Muscle layer of duodenum (tissue), 2 donors: ENCODE measurements at regions not wholly inside any gene's neighbourhood (a gene's known extent, or its start where the extent isn't known, plus 50 kb on each side); places are given as distances from the start of the nearest gene placed in this dataset.

Source experiments
- H3K27ac ChIP-seq: one replicate; pipeline ENCODE4 v1.7.0; 2013; ENCODE audit warnings: mild to moderate bottlenecking, low read length
- H3K27me3 ChIP-seq: one replicate; pipeline ENCODE4 v1.7.0; 2013; ENCODE audit warnings: low read depth, mild to moderate bottlenecking, control low read depth, low read length
- H3K36me3 ChIP-seq, 2 donors: one replicate each; pipeline ENCODE4 v1.7.0; 2013; ENCODE audit warnings: low read length in 2 of 2, control low read depth in 1 of 2, mild to moderate bottlenecking in 1 of 2; ENCODE audit not compliant: insufficient read depth in 2 of 2, control insufficient read depth in 1 of 2
- H3K4me1 ChIP-seq, 2 donors: one replicate each; pipeline ENCODE4 v1.7.0; 2013; ENCODE audit warnings: low read length in 2 of 2, mild to moderate bottlenecking in 2 of 2, control low read depth in 1 of 2, moderate library complexity in 1 of 2; ENCODE audit not compliant: insufficient read depth in 2 of 2, control insufficient read depth in 1 of 2
- H3K4me3 ChIP-seq, 2 donors: one replicate each; pipeline ENCODE4 v1.7.0; 2013; ENCODE audit warnings: low read length in 2 of 2, low read depth in 1 of 2, mild to moderate bottlenecking in 1 of 2
- H3K9me3 ChIP-seq, 2 donors: one replicate each; pipeline ENCODE4 v1.7.0; 2013; ENCODE audit warnings: low read length in 2 of 2, control low read depth in 1 of 2, mild to moderate bottlenecking in 1 of 2; ENCODE audit not compliant: control insufficient read depth in 1 of 2
- donor health status: healthy.

GRCh38 chr13:72163678-72164077 lies 296.7 kb upstream of the DACH1 start:
- Histone ChIP-seq H3K9me3 (no peaks in the 10 kb centered on the region), H3K27me3 (no peaks in the 10 kb centered on the region), H3K36me3 (no peaks in the 10 kb centered on the region), H3K27ac (no peak overlapping the region), H3K4me1 (no peaks in the 10 kb centered on the region), H3K4me3 (no peak overlapping the region)

GRCh38 chr13:72160977-72161376 lies 294.0 kb upstream of the DACH1 start:
- H3K9me3 ChIP-seq, result no peaks in the 10 kb centered on the region
- no peak overlapping the region for H3K27ac ChIP-seq
- no peaks in the 10 kb centered on the region for H3K27me3 ChIP-seq
- no peaks in the 10 kb centered on the region for H3K36me3 ChIP-seq
- H3K4me3 ChIP-seq, result no peak overlapping the region
- no peaks in the 10 kb centered on the region for H3K4me1 ChIP-seq

- Histone ChIP-seq H3K27ac (no peak overlapping the region), H3K27me3 (no peaks in the 10 kb centered on the region), H3K36me3 (no peaks in the 10 kb centered on the region), H3K9me3 (no peaks in the 10 kb centered on the region), H3K4me3 (no peak overlapping the region), H3K4me1 (no peaks in the 10 kb centered on the region)
These were observed 289.8 kb upstream of the DACH1 start for GRCh38 chr13:72156760-72157159.

- no peaks in the 10 kb centered on the region for H3K36me3 ChIP-seq
- H3K4me1 ChIP-seq, result no peaks in the 10 kb centered on the region
- H3K27me3 ChIP-seq, result no peaks in the 10 kb centered on the region
- H3K4me3 ChIP-seq, result no peak overlapping the region
- H3K9me3 ChIP-seq, result no peaks in the 10 kb centered on the region
- H3K27ac ChIP-seq, result no peak overlapping the region
These were observed 286.3 kb upstream of the DACH1 start for GRCh38 chr13:72153272-72153671.

GRCh38 chr13:72151241-72151640 lies 284.2 kb upstream of the DACH1 start:
- Histone ChIP-seq H3K27ac (no peak overlapping the region), H3K4me1 (no peaks in the 10 kb centered on the region), H3K4me3 (no peak overlapping the region), H3K36me3 (no peaks in the 10 kb centered on the region), H3K9me3 (no peaks in the 10 kb centered on the region), H3K27me3 (no peaks in the 10 kb centered on the region)

- Histone ChIP-seq H3K9me3 (no peaks in the 10 kb centered on the region), H3K36me3 (no peaks in the 10 kb centered on the region), H3K27me3 (no peaks in the 10 kb centered on the region), H3K4me1 (no peaks in the 10 kb centered on the region), H3K4me3 (no peak overlapping the region), H3K27ac (no peak overlapping the region)
These were observed 283.5 kb upstream of the DACH1 start for GRCh38 chr13:72150502-72150901.

GRCh38 chr13:72149701-72150100 lies 282.7 kb upstream of the DACH1 start:
- Histone ChIP-seq H3K4me3 (no peak overlapping the region), H3K27ac (no peak overlapping the region), H3K9me3 (no peaks in the 10 kb centered on the region), H3K36me3 (no peaks in the 10 kb centered on the region), H3K4me1 (no peaks in the 10 kb centered on the region), H3K27me3 (no peaks in the 10 kb centered on the region)

GRCh38 chr13:72146816-72147215 lies 279.8 kb upstream of the DACH1 start:
- no peaks in the 10 kb centered on the region for H3K27me3 ChIP-seq
- no peaks in the 10 kb centered on the region for H3K4me1 ChIP-seq
- H3K36me3 ChIP-seq, result no peaks in the 10 kb centered on the region
- no peak overlapping the region for H3K4me3 ChIP-seq
- no peak overlapping the region for H3K27ac ChIP-seq
- H3K9me3 ChIP-seq, result no peaks in the 10 kb centered on the region

- H3K4me3 ChIP-seq, result no peak overlapping the region
- H3K4me1 ChIP-seq, result no peaks in the 10 kb centered on the region
- H3K27me3 ChIP-seq, result no peaks in the 10 kb centered on the region
- no peak overlapping the region for H3K27ac ChIP-seq
- no peaks in the 10 kb centered on the region for H3K9me3 ChIP-seq
- H3K36me3 ChIP-seq, result no peaks in the 10 kb centered on the region
These were observed 278.4 kb upstream of the DACH1 start for GRCh38 chr13:72145383-72145782.

- Histone ChIP-seq H3K9me3 (no peaks in the 10 kb centered on the region), H3K36me3 (no peaks in the 10 kb centered on the region), H3K4me1 (no peaks in the 10 kb centered on the region), H3K4me3 (no peak overlapping the region), H3K27ac (no peak overlapping the region), H3K27me3 (no peaks in the 10 kb centered on the region)
These were observed 277.6 kb upstream of the DACH1 start for GRCh38 chr13:72144636-72145035.

GRCh38 chr13:72141855-72142519 lies 275.0 kb upstream of the DACH1 start:
- no peaks in the 10 kb centered on the region for H3K4me1 ChIP-seq
- H3K27me3 ChIP-seq, result no peaks in the 10 kb centered on the region
- no peaks in the 10 kb centered on the region for H3K36me3 ChIP-seq
- H3K9me3 ChIP-seq, result no peaks in the 10 kb centered on the region
- H3K4me3 ChIP-seq, result no peak overlapping the region
- H3K27ac ChIP-seq, result no peak overlapping the region

- no peaks in the 10 kb centered on the region for H3K36me3 ChIP-seq
- H3K27me3 ChIP-seq, result no peaks in the 10 kb centered on the region
- no peaks in the 10 kb centered on the region for H3K4me1 ChIP-seq
- H3K4me3 ChIP-seq, result no peak overlapping the region
- no peak overlapping the region for H3K27ac ChIP-seq
- H3K9me3 ChIP-seq, result no peaks in the 10 kb centered on the region
These were observed 272.2 kb upstream of the DACH1 start for GRCh38 chr13:72139192-72139591.
